Kidney (tissue), 13 donors: ENCODE measurements at regions not wholly inside any gene's neighbourhood (a gene's known extent, or its start where the extent isn't known, plus 50 kb on each side); places are given as distances from the start of the nearest gene placed in this dataset.

Experiments used
- DNase-seq, 5 donors: peaks; one replicate each; pipeline ENCODE4 v3.0.0-alpha.2; 2013 to 2020
- FAIRE-seq: peaks from 2 replicates; lab custom pipeline; 2012; peaks lifted over from hg19 to GRCh38; lab: Jason Lieb, UNC
- H3K27ac ChIP-seq, 2 donors: one replicate each; pipeline ENCODE4 v1.7.0; 2013; ENCODE audit warnings: low read depth in 2 of 2, low read length in 2 of 2, inconsistent platforms in 1 of 2
- H3K27me3 ChIP-seq: one replicate; pipeline ENCODE4 v1.7.1; 2013; ENCODE audit warnings: low read length, inconsistent platforms; ENCODE audit not compliant: control insufficient read depth, insufficient read depth
- H3K36me3 ChIP-seq, 3 donors: one replicate each; pipeline versions ENCODE4 v1.7.0 to v1.7.1; 2013; ENCODE audit warnings: low read length in 3 of 3, control low read depth in 1 of 3, inconsistent platforms in 1 of 3; ENCODE audit not compliant: insufficient read depth in 3 of 3, control insufficient read depth in 2 of 3
- H3K4me1 ChIP-seq, 3 donors: one replicate each; pipeline versions ENCODE4 v1.7.0 to v1.7.1; 2013; ENCODE audit warnings: low read length in 3 of 3, inconsistent platforms in 1 of 3, low read depth in 1 of 3; ENCODE audit not compliant: control insufficient read depth in 2 of 3, insufficient read depth in 2 of 3
- H3K4me3 ChIP-seq, 3 donors: one replicate each; pipeline versions ENCODE4 v1.7.0 to v1.8.1; 2013; ENCODE audit warnings: low read length in 3 of 3, control low read depth in 1 of 3, inconsistent platforms in 1 of 3
- H3K9ac ChIP-seq, 3 donors: one replicate each; pipeline versions ENCODE4 v1.7.0 to v1.7.1; 2013; ENCODE audit warnings: low read length in 3 of 3, control low read depth in 1 of 3, inconsistent platforms in 1 of 3
- H3K9me3 ChIP-seq, 3 donors: one replicate each; pipeline versions ENCODE4 v1.7.0 to v1.7.1; 2013; ENCODE audit warnings: low read length in 3 of 3, control low read depth in 1 of 3, inconsistent platforms in 1 of 3; ENCODE audit not compliant: control insufficient read depth in 2 of 3, insufficient read depth in 1 of 3
- CTCF ChIP-seq: IDR thresholded peaks from 3 replicates; pipeline ENCODE4 v1.5.1; 2012; ENCODE audit warnings: mild to moderate bottlenecking, moderate library complexity, borderline replicate concordance; ENCODE audit not compliant: insufficient read depth; ENCODE audit errors: extremely low read depth
- intact Hi-C: fragments of 100-400 bp; cut with DNase I; formaldehyde crosslinking; loops from one replicate; pipeline ENCODE4 v1.11.1; 2022
- donor health status: control.
- donor health status: control.
- donor health status: control.
- donor health status: control.
- donor health status: control.
- donor health status: DM: yes; HTN: yes; CAD: no.
- donor health status: Normal renal cell carcinoma (clear cell type).

- no peak for DNase-seq
- no peak for TF ChIP-seq CTCF
- Histone ChIP-seq H3K27me3 (no peaks in the 10 kb centered on the region), H3K4me1 (no peaks in the 10 kb centered on the region), H3K9ac (no peak overlapping the region), H3K36me3 (no peaks in the 10 kb centered on the region), H3K9me3 (no peaks in the 10 kb centered on the region), H3K4me3 (no peak overlapping the region), H3K27ac (no peak overlapping the region)
- intact Hi-C loops, result no loop called here
- no peak for FAIRE-seq
Measured at GRCh38 chr1:38641661-38642060, 217.9 kb downstream of the RRAGC start.

GRCh38 chr1:38640371-38640770 lies 219.2 kb downstream of the RRAGC start:
- H3K9me3 ChIP-seq, result no peaks in the 10 kb centered on the region
- DNase-seq (no peak), FAIRE-seq (no peak)
- intact Hi-C loops, result no loop called here
- no peak for TF ChIP-seq CTCF
- no peak overlapping the region for H3K9ac ChIP-seq
- H3K27me3 ChIP-seq, result no peaks in the 10 kb centered on the region
- H3K36me3 ChIP-seq, result no peaks in the 10 kb centered on the region
- H3K27ac ChIP-seq, result no peak overlapping the region
- no peaks in the 10 kb centered on the region for H3K4me1 ChIP-seq
- H3K4me3 ChIP-seq, result no peak overlapping the region

GRCh38 chr1:38628241-38628640 lies 231.3 kb downstream of the RRAGC start:
- no peak for DNase-seq
- Histone ChIP-seq H3K9me3 (no peaks in the 10 kb centered on the region), H3K4me3 (no peak overlapping the region), H3K9ac (no peak overlapping the region), H3K27me3 (no peaks in the 10 kb centered on the region), H3K27ac (no peak overlapping the region), H3K36me3 (no peaks in the 10 kb centered on the region), H3K4me1 (no peaks in the 10 kb centered on the region)
- no peak for FAIRE-seq
- intact Hi-C loops, result no loop called here
- TF ChIP-seq CTCF, result no peak

DNA sequence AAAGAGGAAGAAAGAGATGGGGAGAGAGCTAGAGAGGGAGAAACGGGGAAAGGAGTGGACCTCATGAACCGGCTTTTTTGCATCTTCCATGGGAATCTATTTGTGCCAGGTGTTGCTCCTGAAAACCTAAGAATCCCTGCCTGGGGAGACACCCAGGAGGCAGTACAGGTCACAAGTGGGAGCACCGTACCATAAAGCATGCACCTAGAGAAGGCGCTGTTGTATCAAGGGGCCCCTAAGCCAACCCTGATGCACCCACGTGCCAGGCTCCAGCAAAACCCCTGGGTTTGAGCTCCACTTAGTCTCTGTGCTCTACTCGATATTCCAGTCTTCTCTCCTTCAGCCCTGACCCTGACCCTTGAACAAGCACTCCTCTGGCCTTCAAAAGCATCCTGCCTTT lies 233.6 kb downstream of the RRAGC start:
- Histone ChIP-seq H3K9me3 (no peaks in the 10 kb centered on the region), H3K4me3 (no peak overlapping the region), H3K36me3 (no peaks in the 10 kb centered on the region), H3K27me3 (no peaks in the 10 kb centered on the region), H3K4me1 (no peaks in the 10 kb centered on the region), H3K27ac (no peak overlapping the region), H3K9ac (no peak overlapping the region)
- intact Hi-C loops, result no loop called here
- FAIRE-seq (no peak), DNase-seq (no peak)
- TF ChIP-seq CTCF, result no peak
